Endothelial cell of hepatic sinusoid (primary cell): ENCODE measurements at regions not wholly inside any gene's neighbourhood (a gene's known extent, or its start where the extent isn't known, plus 50 kb on each side); places are given as distances from the start of the nearest gene placed in this dataset.

Source experiments
- in situ Hi-C: cut with HindIII; loops from 2 replicates; pipeline ENCODE4 v1.10.0; 2017; ENCODE audit warnings: low sequenced_read_pairs

GRCh38 chr6:168179133-168179532, 100.1 kb upstream of the FRMD1 start:
- in situ Hi-C loops: no loop called here

DNA sequence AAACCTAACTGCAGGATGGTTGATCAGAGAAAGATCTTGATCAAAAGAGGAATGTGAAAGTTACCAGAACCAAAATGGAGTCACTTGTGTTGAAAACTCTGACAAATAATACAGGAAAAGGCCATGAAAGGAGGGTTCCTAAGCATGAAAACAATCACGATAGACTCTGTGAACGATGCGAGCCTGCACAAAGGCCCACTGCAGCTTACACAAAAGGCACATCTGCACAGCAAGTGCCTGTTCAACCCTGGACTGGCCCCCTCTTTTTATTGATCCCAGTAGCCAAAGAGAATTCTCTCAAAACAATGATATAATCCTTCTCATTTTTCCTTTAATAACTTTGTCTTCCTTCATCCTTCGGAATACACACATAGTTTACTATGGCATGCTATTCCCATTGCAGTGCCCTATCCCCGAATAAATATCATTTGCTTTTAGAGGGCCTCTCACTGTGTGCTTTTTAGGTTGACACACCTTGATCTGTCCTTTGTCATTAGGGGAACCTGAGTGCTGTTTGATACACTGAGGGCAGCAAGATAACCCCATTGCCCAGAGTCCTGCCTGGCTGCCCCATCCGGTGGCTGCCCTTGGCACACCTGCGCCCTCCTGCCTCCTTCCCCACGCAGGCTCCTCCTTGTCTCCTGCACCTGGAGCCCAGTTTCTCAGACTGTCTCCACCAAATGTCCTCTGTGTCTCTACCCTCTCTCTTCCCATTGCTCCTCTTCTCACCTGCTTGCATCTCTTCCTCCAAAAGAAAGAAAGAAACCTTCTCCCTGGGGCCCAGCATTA, 98.3 kb upstream of the FRMD1 start:
- in situ Hi-C loops: no loop called here

DNA sequence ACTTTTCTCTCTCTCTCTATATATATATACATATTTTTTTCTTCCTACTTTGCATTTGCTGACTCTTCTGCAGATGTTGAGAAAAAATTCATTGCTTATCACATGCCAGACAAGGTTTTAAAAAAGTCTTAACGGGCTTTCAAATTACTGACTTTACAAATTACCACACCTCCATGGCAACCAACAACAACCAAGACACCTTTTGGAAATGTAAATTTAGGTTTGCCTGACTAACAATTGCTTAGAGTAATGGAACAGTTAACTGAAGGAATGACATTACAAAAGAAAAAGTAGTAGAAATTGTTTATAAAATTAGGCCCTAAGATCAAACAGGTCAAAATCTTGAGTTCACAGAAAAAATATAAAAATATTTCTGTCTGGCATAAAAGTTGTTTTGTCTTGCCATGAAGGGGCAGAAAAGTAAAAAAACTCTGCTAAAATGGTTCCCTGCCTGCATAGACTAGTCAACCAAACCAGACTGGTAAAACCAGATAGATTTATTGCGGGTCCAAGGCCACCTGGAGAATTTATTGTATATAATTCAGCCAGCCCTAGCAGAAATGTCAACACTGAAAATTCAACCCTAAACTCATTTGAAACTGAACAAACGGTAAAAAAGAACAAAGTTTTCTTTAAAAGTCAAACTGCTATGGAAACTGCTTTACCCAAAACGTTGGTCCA, 92.8 kb upstream of the FRMD1 start:
- in situ Hi-C loops: no loop called here

- in situ Hi-C loops: no loop called here
These were observed 92.0 kb upstream of the FRMD1 start for GRCh38 chr6:168170841-168171601.

GRCh38 chr6:168169624-168170023, 90.6 kb upstream of the FRMD1 start:
- in situ Hi-C loops: loop anchor here (5.0 kb wide), 1 partner anchor 38 kb away; no protein-coding TSS in a partner anchor

GRCh38 chr6:168168936-168169335, 89.9 kb upstream of the FRMD1 start:
- in situ Hi-C loops: loop anchor here (5.0 kb wide), 1 partner anchor 38 kb away; no protein-coding TSS in a partner anchor

DNA sequence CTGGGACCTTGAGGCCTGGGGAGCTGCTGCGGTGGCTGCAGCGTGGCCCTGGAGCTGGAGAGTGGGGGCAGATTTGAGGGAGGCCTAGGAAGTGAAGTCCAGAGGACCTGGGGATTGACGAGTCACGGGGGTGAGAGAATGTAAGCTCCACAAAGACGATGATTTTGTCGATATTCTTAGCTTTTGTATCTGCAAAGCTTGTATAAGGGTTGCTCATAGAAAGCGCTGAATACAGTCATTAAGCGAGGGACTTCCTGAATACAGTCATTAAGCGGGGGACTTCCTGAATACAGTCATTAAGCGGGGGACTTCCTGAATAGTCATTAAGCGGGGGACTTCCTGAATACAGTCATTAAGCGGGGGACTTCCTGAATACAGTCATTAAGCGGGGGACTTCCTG, 89.3 kb upstream of the FRMD1 start:
- in situ Hi-C loops: loop anchor here (5.0 kb wide), 1 partner anchor 39 kb away; no protein-coding TSS in a partner anchor

DNA sequence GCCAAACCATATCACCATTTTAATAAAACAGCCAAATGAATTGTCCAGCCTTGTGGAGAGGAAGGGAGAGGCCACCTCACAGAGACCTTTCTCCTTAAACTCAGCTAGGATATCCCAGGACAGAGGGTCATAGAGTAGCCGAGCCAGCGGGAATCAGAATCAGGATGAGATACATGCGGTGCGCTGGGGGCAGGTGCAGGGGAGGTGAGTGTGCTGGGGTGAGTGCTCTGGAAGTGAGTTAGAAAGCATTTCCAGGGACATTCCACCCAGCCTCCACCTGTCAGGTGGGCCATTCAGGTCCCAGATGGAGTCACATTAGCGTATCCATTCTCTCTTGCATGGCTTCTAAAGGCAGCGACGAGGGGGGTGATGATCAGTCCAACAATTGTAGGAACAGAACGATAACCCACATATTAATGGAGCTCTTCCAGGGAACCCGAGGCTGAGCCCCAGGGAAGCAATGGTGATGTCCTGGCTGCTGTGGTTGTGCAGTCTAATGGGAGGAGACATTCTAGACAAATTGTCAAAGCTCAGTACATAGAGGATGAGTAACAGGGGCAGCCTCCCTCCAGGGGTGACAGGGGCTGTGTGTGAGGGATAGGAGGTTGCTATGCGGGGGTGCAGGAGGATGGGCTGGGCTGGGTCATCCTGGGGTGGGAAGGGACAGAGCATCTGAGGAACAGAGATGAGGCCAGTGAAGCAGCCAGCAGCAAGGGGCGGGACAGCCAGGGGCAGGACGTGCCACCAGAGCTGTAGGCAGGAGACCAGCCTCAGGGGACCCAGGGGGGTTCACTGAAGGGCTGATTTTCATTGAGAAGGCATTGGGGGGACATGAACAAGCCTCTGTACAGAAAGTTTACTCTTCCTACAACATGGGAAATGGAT, 88.7 kb upstream of the FRMD1 start:
- in situ Hi-C loops: loop anchor here (5.0 kb wide), 1 partner anchor 40 kb away; no protein-coding TSS in a partner anchor

DNA sequence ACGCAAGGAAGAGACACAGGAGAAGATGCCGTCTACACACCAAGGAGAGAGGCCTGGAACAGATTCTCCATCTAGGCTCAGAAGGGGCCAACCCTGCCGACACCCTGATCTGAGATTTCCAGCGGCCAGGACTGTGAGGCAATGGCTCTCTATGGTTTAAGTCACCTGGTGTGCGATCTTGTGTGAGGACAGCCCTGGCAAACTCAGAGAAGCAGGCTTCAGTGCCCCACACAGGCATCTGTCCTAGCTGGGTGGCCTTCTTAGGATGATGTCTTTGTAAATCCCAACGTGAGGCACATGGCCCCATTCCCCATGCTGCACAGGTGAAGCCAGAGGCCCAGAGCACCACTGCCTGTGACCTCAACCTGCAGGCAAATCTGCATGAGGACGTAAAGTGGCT, 87.6 kb upstream of the FRMD1 start:
- in situ Hi-C loops: loop anchor here (5.0 kb wide), 1 partner anchor 41 kb away; no protein-coding TSS in a partner anchor

DNA sequence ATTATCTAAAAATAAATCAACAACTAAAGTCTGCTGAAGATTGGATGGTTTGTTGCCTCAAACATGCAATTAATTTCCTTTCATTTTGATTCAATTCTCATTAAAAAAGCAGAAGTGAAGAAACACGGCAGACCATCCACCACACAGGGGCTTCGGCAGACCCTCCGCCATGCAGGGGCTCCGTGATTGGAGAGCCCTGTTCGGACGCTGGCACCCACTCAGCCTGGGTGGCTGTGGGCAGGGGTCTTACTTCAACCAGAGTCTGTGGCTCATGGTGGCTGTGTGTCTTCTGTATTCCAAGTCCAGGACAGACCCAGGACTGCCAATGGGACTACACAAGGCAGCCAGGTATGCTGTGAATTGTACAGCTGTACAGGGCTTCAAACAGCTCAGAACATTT, 86.9 kb upstream of the FRMD1 start:
- in situ Hi-C loops: loop anchor here (5.0 kb wide), 1 partner anchor 41 kb away; no protein-coding TSS in a partner anchor

GRCh38 chr6:168165373-168165772, 86.4 kb upstream of the FRMD1 start:
- in situ Hi-C loops: loop anchor here (5.0 kb wide), 1 partner anchor 42 kb away; no protein-coding TSS in a partner anchor

GRCh38 chr6:168164462-168165061, 85.5 kb upstream of the FRMD1 start:
- in situ Hi-C loops: loop anchor here (5.0 kb wide), 1 partner anchor 43 kb away; no protein-coding TSS in a partner anchor

- in situ Hi-C loops: no loop called here
These were observed 84.2 kb upstream of the FRMD1 start for GRCh38 chr6:168163096-168163731.

DNA sequence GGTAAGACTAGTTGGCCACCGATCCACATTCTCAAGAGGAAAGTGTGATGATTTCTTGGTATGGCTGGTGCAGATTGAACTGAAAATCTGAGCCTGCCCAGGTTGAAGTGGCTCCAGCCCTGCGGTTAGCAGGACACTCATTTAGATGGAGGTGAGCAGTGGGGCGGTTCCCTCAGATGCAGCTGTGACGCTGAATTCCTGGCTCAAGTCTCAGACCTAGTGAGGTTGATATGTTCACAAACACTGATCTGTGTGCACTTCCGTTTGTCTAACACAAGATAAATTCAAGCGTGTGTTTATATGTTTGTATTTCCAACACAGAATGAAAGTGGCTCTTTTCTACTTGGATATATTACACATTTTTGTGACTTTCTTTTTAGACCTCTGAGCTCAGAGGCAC, 83.4 kb upstream of the FRMD1 start:
- in situ Hi-C loops: no loop called here

- in situ Hi-C loops: no loop called here
These were observed 82.3 kb upstream of the FRMD1 start for GRCh38 chr6:168161371-168161750.

DNA sequence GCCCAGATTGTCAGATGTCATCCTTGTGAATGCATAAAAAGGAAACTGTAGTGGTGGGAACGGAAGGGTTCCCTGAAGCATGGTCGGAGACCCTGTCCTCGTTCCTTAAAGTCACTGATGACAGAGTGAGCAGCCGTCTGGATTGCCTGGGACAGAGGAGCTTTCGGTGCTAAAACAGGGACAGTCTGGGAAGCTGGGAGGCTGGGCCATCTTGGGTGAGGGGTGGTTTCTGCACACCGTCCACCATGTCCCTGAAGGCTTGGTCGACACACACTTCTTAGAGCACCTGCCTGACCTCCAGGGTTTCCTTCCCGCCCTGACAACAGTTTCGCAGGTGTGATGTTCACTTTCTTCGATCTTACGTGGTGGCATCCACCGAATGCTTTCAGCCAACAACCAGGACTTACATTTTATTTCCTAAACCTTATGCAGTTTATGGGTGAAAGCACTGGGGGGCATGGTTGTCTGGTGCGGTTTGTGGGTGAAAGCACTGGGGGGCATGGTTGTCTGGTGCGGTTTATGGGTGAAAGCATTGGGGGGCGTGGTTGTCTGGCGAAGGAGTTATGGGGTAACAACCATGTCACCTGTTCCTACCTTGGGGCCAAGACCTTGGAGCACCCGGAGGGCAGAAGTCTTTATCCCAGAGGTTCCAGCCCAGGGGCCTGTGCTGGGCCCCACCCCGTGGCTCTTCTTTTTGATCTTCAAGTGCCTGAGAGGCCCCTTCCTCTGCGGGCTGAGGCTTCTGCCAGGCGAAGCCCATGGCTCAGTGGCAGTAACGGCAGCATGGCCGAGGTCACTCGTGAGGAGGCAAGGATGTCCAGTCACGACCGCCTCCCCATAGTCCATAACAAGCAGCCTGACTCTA, 81.7 kb upstream of the FRMD1 start:
- in situ Hi-C loops: no loop called here

GRCh38 chr6:168159506-168159905, 80.5 kb upstream of the FRMD1 start:
- in situ Hi-C loops: no loop called here

- in situ Hi-C loops: no loop called here
These were observed 80.0 kb upstream of the FRMD1 start for GRCh38 chr6:168158980-168159349.
